T-helper 2 cell treated with Interferon-gamma antibody and Interleukin-4, amounts not matched to agents 5 μg/mL and 100 μg/mL, for 36 hours (primary cell): ENCODE measurements at regions not wholly inside any gene's neighbourhood (a gene's known extent, or its start where the extent isn't known, plus 50 kb on each side); places are given as distances from the start of the nearest gene placed in this dataset.
A peak's percentile ranks its signal among the peaks of the same experiment; 100 is the strongest.

Experiments
- DNase-seq: peaks from one replicate; pipeline ENCODE4 v3.0.0; 2021; ENCODE audit warnings: low spot score
- H3K27ac Mint-ChIP-seq: one replicate; pipeline ENCODE4 v1.8.0; 2021; ENCODE audit warnings: mild to moderate bottlenecking, mixed read lengths
- H3K27me3 Mint-ChIP-seq: one replicate; pipeline ENCODE4 v1.8.0; 2021; ENCODE audit warnings: low read depth, mixed read lengths
- H3K36me3 Mint-ChIP-seq: one replicate; pipeline ENCODE4 v1.8.0; 2021; ENCODE audit warnings: low read depth, mixed read lengths
- H3K4me1 Mint-ChIP-seq: one replicate; pipeline ENCODE4 v1.8.0; 2021; ENCODE audit warnings: low read depth, mixed read lengths
- H3K4me3 Mint-ChIP-seq: one replicate; pipeline ENCODE4 v1.8.0; 2022; ENCODE audit warnings: mild to moderate bottlenecking, moderate library complexity, mixed read lengths
- H3K9me3 Mint-ChIP-seq: one replicate; pipeline ENCODE4 v1.8.0; 2021; ENCODE audit warnings: mixed read lengths

- no peak for DNase-seq
- no peaks in the 10 kb centered on the region for H3K27me3 Mint-ChIP-seq
- no peaks in the 10 kb centered on the region for H3K36me3 Mint-ChIP-seq
- H3K9me3 Mint-ChIP-seq = no peaks in the 10 kb centered on the region
- H3K4me3 Mint-ChIP-seq = no peak overlapping the region
- H3K4me1 Mint-ChIP-seq = no peaks in the 10 kb centered on the region
- H3K27ac Mint-ChIP-seq = no peak overlapping the region
Observed at GRCh38 chr2:7956126-7956689, 725.6 kb upstream of the ID2 start.

- no peak overlapping the region for H3K27ac Mint-ChIP-seq
Observed at GRCh38 chr2:7961550-7961949, 720.3 kb upstream of the ID2 start.

GRCh38 chr2:7962161-7962560 lies 719.7 kb upstream of the ID2 start:
- peaks cover 5% of the 10 kb centered on the region for H3K4me1 Mint-ChIP-seq
- no peak for DNase-seq
- H3K27ac Mint-ChIP-seq = no peak overlapping the region

More at GRCh38 chr2:7961550-7961949, 720.3 kb upstream of the ID2 start:
- DNase-seq = no peak
- Mint-ChIP-seq H3K4me3 (no peak overlapping the region), H3K36me3 (no peaks in the 10 kb centered on the region), H3K9me3 (no peaks in the 10 kb centered on the region), H3K4me1 (peaks cover 5% of the 10 kb centered on the region), H3K27me3 (no peaks in the 10 kb centered on the region)

GRCh38 chr2:7963787-7964186 lies 718.1 kb upstream of the ID2 start:
- no peak for DNase-seq
- H3K4me3 Mint-ChIP-seq = no peak overlapping the region
- H3K9me3 Mint-ChIP-seq = no peaks in the 10 kb centered on the region
- peaks cover 5% of the 10 kb centered on the region for H3K4me1 Mint-ChIP-seq
- H3K27me3 Mint-ChIP-seq = no peaks in the 10 kb centered on the region
- H3K36me3 Mint-ChIP-seq = no peaks in the 10 kb centered on the region
- no peak overlapping the region for H3K27ac Mint-ChIP-seq

More at GRCh38 chr2:7962161-7962560, 719.7 kb upstream of the ID2 start:
- no peak overlapping the region for H3K4me3 Mint-ChIP-seq
- no peaks in the 10 kb centered on the region for H3K36me3 Mint-ChIP-seq
- no peaks in the 10 kb centered on the region for H3K9me3 Mint-ChIP-seq
- no peaks in the 10 kb centered on the region for H3K27me3 Mint-ChIP-seq

- H3K4me3 Mint-ChIP-seq = no peak overlapping the region
- DNase-seq = no peak
- no peak overlapping the region for H3K27ac Mint-ChIP-seq
- H3K27me3 Mint-ChIP-seq = no peaks in the 10 kb centered on the region
- H3K36me3 Mint-ChIP-seq = no peaks in the 10 kb centered on the region
- peaks cover 5% of the 10 kb centered on the region for H3K4me1 Mint-ChIP-seq
- H3K9me3 Mint-ChIP-seq = no peaks in the 10 kb centered on the region
Observed at GRCh38 chr2:7966032-7966431, 715.8 kb upstream of the ID2 start.

GRCh38 chr2:7967707-7968405 lies 714.0 kb upstream of the ID2 start:
- no peaks in the 10 kb centered on the region for H3K27me3 Mint-ChIP-seq
- no peak overlapping the region for H3K4me3 Mint-ChIP-seq
- H3K9me3 Mint-ChIP-seq = no peaks in the 10 kb centered on the region
- DNase-seq = no peak
- H3K36me3 Mint-ChIP-seq = no peaks in the 10 kb centered on the region
- H3K4me1 Mint-ChIP-seq = no peaks in the 10 kb centered on the region
- H3K27ac Mint-ChIP-seq = no peak overlapping the region

GRCh38 chr2:7969756-7970515 lies 711.9 kb upstream of the ID2 start:
- H3K27ac Mint-ChIP-seq = no peak overlapping the region

GRCh38 chr2:7971248-7971647 lies 710.6 kb upstream of the ID2 start:
- no peak for DNase-seq
- no peak overlapping the region for H3K4me3 Mint-ChIP-seq
- no peak overlapping the region for H3K27ac Mint-ChIP-seq
- H3K36me3 Mint-ChIP-seq = no peaks in the 10 kb centered on the region
- no peaks in the 10 kb centered on the region for H3K4me1 Mint-ChIP-seq
- no peaks in the 10 kb centered on the region for H3K27me3 Mint-ChIP-seq
- H3K9me3 Mint-ChIP-seq = no peaks in the 10 kb centered on the region

More at GRCh38 chr2:7969756-7970515, 711.9 kb upstream of the ID2 start:
- Mint-ChIP-seq H3K4me1 (no peaks in the 10 kb centered on the region), H3K36me3 (no peaks in the 10 kb centered on the region), H3K27me3 (no peaks in the 10 kb centered on the region), H3K9me3 (no peaks in the 10 kb centered on the region), H3K4me3 (no peak overlapping the region)
- no peak for DNase-seq

- Mint-ChIP-seq H3K36me3 (no peaks in the 10 kb centered on the region), H3K9me3 (no peaks in the 10 kb centered on the region), H3K4me3 (no peak overlapping the region), H3K4me1 (no peaks in the 10 kb centered on the region), H3K27me3 (no peaks in the 10 kb centered on the region), H3K27ac (no peak overlapping the region)
- no peak for DNase-seq
Observed at GRCh38 chr2:7971841-7972240, 710.0 kb upstream of the ID2 start.

- DNase-seq = no peak
- H3K9me3 Mint-ChIP-seq = no peaks in the 10 kb centered on the region
- H3K36me3 Mint-ChIP-seq = no peaks in the 10 kb centered on the region
- H3K4me1 Mint-ChIP-seq = no peaks in the 10 kb centered on the region
- H3K27me3 Mint-ChIP-seq = no peaks in the 10 kb centered on the region
- no peak overlapping the region for H3K4me3 Mint-ChIP-seq
- no peak overlapping the region for H3K27ac Mint-ChIP-seq
Observed at GRCh38 chr2:7972670-7973069, 709.2 kb upstream of the ID2 start.

- DNase-seq = no peak
Observed at GRCh38 chr2:7973801-7974480, 707.9 kb upstream of the ID2 start.

GRCh38 chr2:7974936-7975335 lies 706.9 kb upstream of the ID2 start:
- Mint-ChIP-seq H3K4me1 (peaks cover 9% of the 10 kb centered on the region), H3K27me3 (no peaks in the 10 kb centered on the region), H3K4me3 (no peak overlapping the region), H3K27ac (no peak overlapping the region), H3K9me3 (no peaks in the 10 kb centered on the region), H3K36me3 (no peaks in the 10 kb centered on the region)
- DNase-seq = no peak

More at GRCh38 chr2:7973801-7974480, 707.9 kb upstream of the ID2 start:
- H3K36me3 Mint-ChIP-seq = no peaks in the 10 kb centered on the region
- peaks cover 8% of the 10 kb centered on the region for H3K4me1 Mint-ChIP-seq
- H3K27ac Mint-ChIP-seq = no peak overlapping the region
- no peaks in the 10 kb centered on the region for H3K9me3 Mint-ChIP-seq
- no peak overlapping the region for H3K4me3 Mint-ChIP-seq
- H3K27me3 Mint-ChIP-seq = no peaks in the 10 kb centered on the region

GRCh38 chr2:7976206-7976605 lies 705.6 kb upstream of the ID2 start:
- Mint-ChIP-seq H3K4me1 (peaks cover 9% of the 10 kb centered on the region), H3K27ac (no peak overlapping the region), H3K36me3 (no peaks in the 10 kb centered on the region), H3K9me3 (no peaks in the 10 kb centered on the region), H3K27me3 (no peaks in the 10 kb centered on the region), H3K4me3 (no peak overlapping the region)
- no peak for DNase-seq

GRCh38 chr2:7977981-7978380 lies 703.9 kb upstream of the ID2 start:
- H3K36me3 Mint-ChIP-seq = no peaks in the 10 kb centered on the region
- peaks cover 8% of the 10 kb centered on the region for H3K9me3 Mint-ChIP-seq
- DNase-seq = no peak
- no peak overlapping the region for H3K4me3 Mint-ChIP-seq
- H3K27ac Mint-ChIP-seq = peak overlapping the region; percentile 76
- no peaks in the 10 kb centered on the region for H3K27me3 Mint-ChIP-seq
- H3K4me1 Mint-ChIP-seq = peaks cover 10% of the 10 kb centered on the region
